Heart right ventricle (tissue), 16 donors: ENCODE measurements at regions not wholly inside any gene's neighbourhood (a gene's known extent, or its start where the extent isn't known, plus 50 kb on each side); places are given as distances from the start of the nearest gene placed in this dataset.

Experiments used
- ATAC-seq, 8 donors: fragments of 200-7000 bp; cut with Tn5 transposase; one replicate each; pipeline ENCODE4 v1.9.1; 2020; ENCODE audit warnings: mild to moderate bottlenecking in 8 of 8, moderate library complexity in 8 of 8, moderate number of reproducible peaks in 1 of 8
- DNase-seq, 2 donors: peaks; one replicate each; pipeline ENCODE4 v3.0.0-alpha.2; 2020
- H3K27ac ChIP-seq, 10 donors: fragments of 200-600 bp; sonication (generic) in 2 of 10; one replicate each; pipeline versions ENCODE4 v1.5.0 to v1.8.0; 2020 to 2022; ENCODE audit warnings: mild to moderate bottlenecking in 3 of 10
- H3K27me3 ChIP-seq, 7 donors: fragments of 200-600 bp; one replicate each; pipeline ENCODE4 v1.8.0; 2021 to 2022; ENCODE audit warnings: mild to moderate bottlenecking in 2 of 7
- H3K36me3 ChIP-seq, 9 donors: fragments of 200-600 bp; sonication (generic) in 1 of 9; one replicate each; pipeline versions ENCODE4 v1.5.0 to v1.8.0; 2020 to 2022; ENCODE audit warnings: mild to moderate bottlenecking in 2 of 9
- H3K4me1 ChIP-seq, 9 donors: fragments of 200-600 bp; sonication (generic) in 1 of 9; one replicate each; pipeline versions ENCODE4 v1.5.0 to v1.8.0; 2020 to 2022; ENCODE audit warnings: mild to moderate bottlenecking in 4 of 9
- H3K4me3 ChIP-seq, 10 donors: fragments of 200-600 bp; sonication (generic) in 2 of 10; one replicate each; pipeline versions ENCODE4 v1.5.0 to v1.8.0; 2020 to 2022; ENCODE audit warnings: mild to moderate bottlenecking in 7 of 10, moderate library complexity in 2 of 10
- H3K9me3 ChIP-seq, 11 donors: fragments of 200-600 bp in 10 of 11; sonication (generic) in 2 of 11; one replicate each; pipeline versions ENCODE4 v1.5.0 to v1.8.0; 2013 to 2022; ENCODE audit warnings: mild to moderate bottlenecking in 2 of 11, control low read depth in 1 of 11, moderate library complexity in 1 of 11
- WGBS, 2 donors: extraction: QIAGEN DNeasy Blood & Tissue Kit; methylation state at CpG; one replicate each; pipeline ENCODE4 v1.1.7; 2013; ENCODE audit warnings: inconsistent platforms in 1 of 2; 5-methylcytosine and 5-hydroxymethylcytosine counted together
- intact Hi-C, 10 donors: fragments of 100-400 bp; cut with DNase I; formaldehyde crosslinking; loops; one replicate each; pipeline versions ENCODE4 v1.11.1 to v1.14.2; 2022
- TF ChIP-seq, protein P1 (sequence below), 9 donors: fragments of 200-600 bp; sonication (generic) in 2 of 9; IDR thresholded peaks; one replicate each; pipeline versions ENCODE4 v1.5.0 to v1.8.0; 2021 to 2022; ENCODE audit warnings: antibody characterized with exemption in 9 of 9, mild to moderate bottlenecking in 5 of 9, moderate library complexity in 1 of 9
- donor health status: Arrhythmogenic right ventricular cardiomyopathy.
- donor health status: ischemic (EF 13 %, LVEDD 7.1; RV severe dilation, severe dysfunction).
- donor health status: healthy with polysubstance abuse.
- donor health status: DM: no; HTN: yes; CAD: no.
- donor health status: DM: no; HTN: no; CAD: no.
- donor health status: ischemic (EF 25% LVEDD 6.9; RV normal size, moderate dysfunction).
- donor health status: ischemic (EF 25% LVEDD 5.7; RV mildly dilated, moderate dysfunction).
- donor health status: healthy.
- donor health status: DM: yes; HTN: yes; CAD: no.
- donor health status: Ischemic cardiomyopathy.
- donor health status: ischemic (EF 35%, LVEDD 5.7; RV mildly dilated, moderate dysfunction).
- donor health status: nonischemic (EF 11% LVEDD 7.7; RV severe dilation, severe dysfunction).
- donor health status: DM: yes; HTN: yes; CAD: no.
- donor health status: PGD.
- donor health status: ischemic (EF 29% LVEDD 5.4; RV normal size, mild dysfunction).
- donor health status: nonischemic (EF 23%, LVEDD 6.1; RV moderate dilation, normal function).

GRCh38 chr2:145740302-145740701 is 1220.4 kb upstream of the ZEB2 start:
- H3K27ac ChIP-seq: no peak overlapping the region
- peaks cover 0 to 3% (median 0%) of the 10 kb centered on the region in 11 donors for H3K9me3 ChIP-seq
- 81 to 87% methylated on average over 3 of the region's 3 CpGs for WGBS, 2 donors
- no peak overlapping the region for H3K4me3 ChIP-seq
- H3K36me3 ChIP-seq: no peaks in the 10 kb centered on the region
- DNase-seq (no peak), ATAC-seq (no peak)
- TF ChIP-seq, protein P1, sequence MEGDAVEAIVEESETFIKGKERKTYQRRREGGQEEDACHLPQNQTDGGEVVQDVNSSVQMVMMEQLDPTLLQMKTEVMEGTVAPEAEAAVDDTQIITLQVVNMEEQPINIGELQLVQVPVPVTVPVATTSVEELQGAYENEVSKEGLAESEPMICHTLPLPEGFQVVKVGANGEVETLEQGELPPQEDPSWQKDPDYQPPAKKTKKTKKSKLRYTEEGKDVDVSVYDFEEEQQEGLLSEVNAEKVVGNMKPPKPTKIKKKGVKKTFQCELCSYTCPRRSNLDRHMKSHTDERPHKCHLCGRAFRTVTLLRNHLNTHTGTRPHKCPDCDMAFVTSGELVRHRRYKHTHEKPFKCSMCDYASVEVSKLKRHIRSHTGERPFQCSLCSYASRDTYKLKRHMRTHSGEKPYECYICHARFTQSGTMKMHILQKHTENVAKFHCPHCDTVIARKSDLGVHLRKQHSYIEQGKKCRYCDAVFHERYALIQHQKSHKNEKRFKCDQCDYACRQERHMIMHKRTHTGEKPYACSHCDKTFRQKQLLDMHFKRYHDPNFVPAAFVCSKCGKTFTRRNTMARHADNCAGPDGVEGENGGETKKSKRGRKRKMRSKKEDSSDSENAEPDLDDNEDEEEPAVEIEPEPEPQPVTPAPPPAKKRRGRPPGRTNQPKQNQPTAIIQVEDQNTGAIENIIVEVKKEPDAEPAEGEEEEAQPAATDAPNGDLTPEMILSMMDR (IDR thresholded peaks at IDR 0.05): no peak
- no peaks in the 10 kb centered on the region for H3K27me3 ChIP-seq
- peaks cover 0 to 26% (median 0%) of the 10 kb centered on the region in 9 donors for H3K4me1 ChIP-seq
- intact Hi-C loops: no loop called here

- Histone ChIP-seq H3K36me3 (no peaks in the 10 kb centered on the region), H3K4me3 (no peak overlapping the region), H3K9me3 (peaks cover 0 to 3% (median 0%) of the 10 kb centered on the region in 11 donors), H3K27ac (no peak overlapping the region), H3K4me1 (peaks cover 0 to 20% (median 0%) of the 10 kb centered on the region in 9 donors), H3K27me3 (no peaks in the 10 kb centered on the region)
- DNase-seq (no peak), ATAC-seq (no peak)
- intact Hi-C loops: no loop called here
- TF ChIP-seq, protein P1 (IDR thresholded peaks at IDR 0.05): no peak
- 85 to 94% methylated on average over 1 of the region's 1 CpG for WGBS, 2 donors
These were observed 1219.8 kb upstream of the ZEB2 start for GRCh38 chr2:145739681-145740080.

DNA sequence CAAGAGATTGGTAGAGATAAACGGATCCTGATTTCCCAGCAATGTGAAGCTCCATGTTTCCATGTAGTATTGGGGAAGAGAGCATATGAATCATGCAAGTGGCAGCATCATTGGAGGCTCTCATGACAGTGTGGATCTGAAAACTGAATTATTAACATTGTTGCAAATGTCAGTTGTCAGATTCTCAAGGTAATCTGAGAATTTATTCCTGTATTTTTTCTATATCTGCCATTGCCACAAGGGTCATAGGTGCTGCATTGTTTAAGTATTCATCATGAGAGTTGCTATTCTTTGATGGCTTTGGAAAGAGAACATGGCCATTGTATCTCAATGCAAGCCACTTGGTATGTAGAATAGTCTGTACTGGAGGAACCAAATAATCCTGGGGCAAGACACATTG is 1217.0 kb upstream of the ZEB2 start:
- no peak for ATAC-seq
- Histone ChIP-seq H3K4me1 (peaks cover 0 to 4% (median 0%) of the 10 kb centered on the region in 9 donors), H3K36me3 (no peaks in the 10 kb centered on the region), H3K27ac (no peak overlapping the region), H3K4me3 (no peak overlapping the region), H3K9me3 (peaks cover 0 to 3% (median 0%) of the 10 kb centered on the region in 11 donors), H3K27me3 (no peaks in the 10 kb centered on the region)
- TF ChIP-seq, protein P1 (IDR thresholded peaks at IDR 0.05): no peak
- WGBS, 2 donors: 73 to 76% methylated on average over 1 of the region's 1 CpG
- no peak for DNase-seq
- intact Hi-C loops: no loop called here

- TF ChIP-seq, protein P1 (IDR thresholded peaks at IDR 0.05): no peak
- Histone ChIP-seq H3K36me3 (no peaks in the 10 kb centered on the region), H3K27me3 (no peaks in the 10 kb centered on the region), H3K4me3 (no peak overlapping the region), H3K4me1 (no peaks in the 10 kb centered on the region), H3K27ac (no peak overlapping the region), H3K9me3 (no peaks in the 10 kb centered on the region)
- DNase-seq: no peak
- intact Hi-C loops: no loop called here
- WGBS, 2 donors: 90 to 92% methylated on average over 4 of the region's 4 CpGs
- no peak for ATAC-seq
These were observed 1211.5 kb upstream of the ZEB2 start for GRCh38 chr2:145731467-145731866.
